Neutrophil (primary cell): ENCODE measurements at regions not wholly inside any gene's neighbourhood (a gene's known extent, or its start where the extent isn't known, plus 50 kb on each side); places are given as distances from the start of the nearest gene placed in this dataset.
"Not testable (repeated sequence)": the region's sequence is repeated elsewhere in the genome, so short reads cannot be mapped to it uniquely, and the experiment has no call there.

ENCODE experiments used
- H3K27ac ChIP-seq: fragments of 200-600 bp; sonication (generic); 2 replicates; pipeline ENCODE4 v1.5.1; 2016; ENCODE audit warnings: mild to moderate bottlenecking, moderate library complexity
- H3K27me3 ChIP-seq: fragments of 200-600 bp; sonication (generic); 2 replicates; pipeline ENCODE4 v1.6.0; 2016; ENCODE audit warnings: mild to moderate bottlenecking
- H3K36me3 ChIP-seq: fragments of 200-600 bp; sonication (generic); 2 replicates; pipeline ENCODE4 v1.5.1; 2017
- H3K4me1 ChIP-seq, 2 experiments: fragments of 200-600 bp in 1 of 2; sonication (generic) in 1 of 2; 1 replicate in 1 of 2; 2 replicates in 1 of 2; pipeline versions ENCODE4 v1.5.1 to v1.6.1; 2013 to 2016; ENCODE audit warnings: low read depth in 1 of 2, low read length in 1 of 2, mild to moderate bottlenecking in 1 of 2, moderate library complexity in 1 of 2; ENCODE audit not compliant: control insufficient read depth in 1 of 2, insufficient read depth in 1 of 2
- H3K4me3 ChIP-seq, 2 experiments: fragments of 200-600 bp in 1 of 2; sonication (generic) in 1 of 2; 1 replicate in 1 of 2; 2 replicates in 1 of 2; pipeline ENCODE4 v1.5.1; 2013 to 2016; ENCODE audit warnings: low read depth in 1 of 2, low read length in 1 of 2, mild to moderate bottlenecking in 1 of 2, moderate library complexity in 1 of 2
- H3K9me3 ChIP-seq: fragments of 200-600 bp; sonication (generic); 2 replicates; pipeline ENCODE4 v1.5.1; 2016
- CTCF ChIP-seq: fragments of 200-600 bp; sonication (generic); IDR thresholded peaks from 2 replicates; pipeline ENCODE4 v1.5.1; 2016; ENCODE audit warnings: antibody characterized with exemption

- H3K27me3 ChIP-seq, result no peaks in the 10 kb centered on the region
- no peak overlapping the region for H3K27ac ChIP-seq
- TF ChIP-seq CTCF, result no peak
- H3K9me3 ChIP-seq, result no peaks in the 10 kb centered on the region
- no peaks in the 10 kb centered on the region for H3K36me3 ChIP-seq
- H3K4me1 ChIP-seq, result peaks cover 5 to 13% of the 10 kb centered on the region in 2 experiments
- H3K4me3 ChIP-seq, result no peak overlapping the region
Measured at GRCh38 chr1:168468042-168468809, 75.6 kb downstream of the XCL2 start.

- Histone ChIP-seq H3K36me3 (no peaks in the 10 kb centered on the region), H3K4me1 (peaks cover 5 to 13% of the 10 kb centered on the region in 2 experiments), H3K9me3 (no peaks in the 10 kb centered on the region), H3K27ac (no peak overlapping the region), H3K27me3 (no peaks in the 10 kb centered on the region), H3K4me3 (no peak overlapping the region)
- TF ChIP-seq CTCF, result no peak
Measured at GRCh38 chr1:168467452-168467851, 76.3 kb downstream of the XCL2 start.

GRCh38 chr1:168466714-168467131 is 77.1 kb downstream of the XCL2 start:
- Histone ChIP-seq H3K27me3 (no peaks in the 10 kb centered on the region), H3K4me1 (peaks cover 5 to 13% of the 10 kb centered on the region in 2 experiments), H3K9me3 (no peaks in the 10 kb centered on the region), H3K27ac (no peak overlapping the region), H3K4me3 (no peak overlapping the region), H3K36me3 (no peaks in the 10 kb centered on the region)
- TF ChIP-seq CTCF, result no peak

GRCh38 chr1:168466092-168466713 is 77.6 kb downstream of the XCL2 start:
- Histone ChIP-seq H3K4me1 (peaks cover 5 to 13% of the 10 kb centered on the region in 2 experiments), H3K36me3 (no peaks in the 10 kb centered on the region), H3K9me3 (no peaks in the 10 kb centered on the region), H3K27me3 (no peaks in the 10 kb centered on the region), H3K4me3 (no peak overlapping the region), H3K27ac (no peak overlapping the region)
- TF ChIP-seq CTCF, result no peak

GRCh38 chr1:168461108-168461507 is 82.7 kb downstream of the XCL2 start:
- not testable (repeated sequence) for H3K27me3 ChIP-seq, H3K4me3 ChIP-seq, H3K9me3 ChIP-seq, H3K27ac ChIP-seq, H3K36me3 ChIP-seq
- H3K4me1 ChIP-seq, result peaks cover 5 to 12% of the 10 kb centered on the region in 2 experiments

- not testable (repeated sequence) for H3K36me3 ChIP-seq, H3K9me3 ChIP-seq, H3K4me1 ChIP-seq, H3K4me3 ChIP-seq, H3K27me3 ChIP-seq, H3K27ac ChIP-seq
Measured at GRCh38 chr1:168457296-168457695, 86.5 kb downstream of the XCL2 start.
